Smooth muscle cell (in vitro differentiated cells): ENCODE measurements at regions not wholly inside any gene's neighbourhood (a gene's known extent, or its start where the extent isn't known, plus 50 kb on each side); places are given as distances from the start of the nearest gene placed in this dataset.

Experiments
- DNase-seq: peaks from one replicate; lab custom pipeline; 2025; ENCODE audit not compliant: unreplicated experiment; lab: John Stamatoyannopoulos, UW
- H2AFZ ChIP-seq: fragments of 200-600 bp; sonication (generic); 2 replicates; pipeline ENCODE4 v1.6.0; 2016; ENCODE audit warnings: antibody characterized with exemption, low read depth, mild to moderate bottlenecking
- H3F3A ChIP-seq: fragments of 200-600 bp; sonication (generic); 2 replicates; pipeline ENCODE4 v1.6.0; 2017; ENCODE audit warnings: antibody characterized with exemption, low read depth
- H3K27ac ChIP-seq: fragments of 200-600 bp; sonication (generic); 2 replicates; pipeline ENCODE4 v1.5.1; 2016; ENCODE audit warnings: low read depth, mild to moderate bottlenecking
- H3K27me3 ChIP-seq: fragments of 200-600 bp; sonication (generic); 2 replicates; pipeline ENCODE4 v1.6.1; 2016; ENCODE audit warnings: low read depth, mild to moderate bottlenecking
- H3K36me3 ChIP-seq: fragments of 200-600 bp; sonication (generic); 2 replicates; pipeline ENCODE4 v1.5.1; 2016; ENCODE audit warnings: low read depth
- H3K4me1 ChIP-seq: fragments of 200-600 bp; sonication (generic); 2 replicates; pipeline ENCODE4 v1.5.1; 2016; ENCODE audit warnings: low read depth
- H3K4me2 ChIP-seq: fragments of 200-600 bp; sonication (generic); 2 replicates; pipeline ENCODE4 v1.6.0; 2016; ENCODE audit warnings: mild to moderate bottlenecking
- H3K4me3 ChIP-seq: fragments of 200-600 bp; sonication (generic); 2 replicates; pipeline ENCODE4 v1.5.1; 2016; ENCODE audit warnings: mild to moderate bottlenecking
- H3K79me2 ChIP-seq: fragments of 200-600 bp; sonication (generic); 2 replicates; pipeline ENCODE4 v1.6.0; 2016; ENCODE audit warnings: low read depth, mild to moderate bottlenecking
- H3K9ac ChIP-seq: fragments of 200-600 bp; sonication (generic); 2 replicates; pipeline ENCODE4 v1.6.0; 2016; ENCODE audit warnings: low read depth
- H3K9me3 ChIP-seq: fragments of 200-600 bp; sonication (generic); replicated peaks from 2 replicates; pipeline ENCODE4 v1.5.1; 2016; ENCODE audit warnings: low read depth
- H4K20me1 ChIP-seq: fragments of 200-600 bp; sonication (generic); 2 replicates; pipeline ENCODE4 v1.6.0; 2016; ENCODE audit warnings: low read depth
- WGBS: methylation state at CpG from one replicate; pipeline ENCODE4 v1.1.7; 2016; ENCODE audit warnings: low lambda C conversion rate; 5-methylcytosine and 5-hydroxymethylcytosine counted together
- TF ChIP-seq, protein P1 (sequence below): fragments of 200-600 bp; sonication (generic); IDR thresholded peaks from 2 replicates; pipeline ENCODE4 v1.5.1; 2017; ENCODE audit warnings: borderline replicate concordance, mild to moderate bottlenecking, antibody characterized with exemption; ENCODE audit not compliant: insufficient read depth, poor library complexity, severe bottlenecking

DNA sequence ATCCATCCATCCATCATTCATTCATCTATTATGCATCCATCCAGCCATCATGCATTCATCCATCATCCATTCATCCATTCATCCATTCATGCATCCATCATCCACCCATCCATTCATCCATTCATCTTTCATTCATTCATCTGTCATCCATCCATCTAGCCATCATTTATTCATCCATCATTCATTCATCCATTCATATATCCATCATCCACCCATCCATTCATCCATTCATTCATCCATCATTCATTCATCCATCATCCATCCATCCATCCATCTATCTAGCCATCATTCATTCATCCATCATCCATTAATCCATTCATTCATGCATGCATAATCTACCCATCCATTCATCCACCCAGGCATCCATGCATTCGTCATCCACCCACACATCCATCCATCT is 1450.3 kb downstream of the TBC1D22A start:
- Histone ChIP-seq H3K9me3 (no peaks in the 10 kb centered on the region), H3K4me3 (no peak overlapping the region)

DNA sequence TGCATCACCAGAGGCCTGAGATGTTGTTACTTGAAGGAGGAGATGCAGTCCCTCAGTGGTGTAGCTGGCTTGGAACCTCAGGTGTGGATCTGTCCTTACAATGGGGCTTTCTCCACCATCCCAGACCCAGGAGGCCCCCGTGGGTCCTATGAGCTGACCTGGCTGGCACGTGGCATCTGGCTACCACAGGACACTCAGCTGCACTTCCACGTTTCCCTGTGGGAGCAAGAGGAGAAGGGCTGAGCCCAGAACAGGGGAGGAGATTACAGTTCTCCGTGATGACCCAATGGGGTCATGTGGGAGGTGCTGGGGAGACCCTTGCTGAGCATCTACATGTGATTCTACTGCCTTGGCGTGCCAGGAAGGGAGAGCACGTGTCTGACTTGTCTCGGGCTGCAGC is 1448.4 kb downstream of the TBC1D22A start:
- Histone ChIP-seq H3K9me3 (no peaks in the 10 kb centered on the region), H3K9ac (no peak overlapping the region), H3K4me3 (no peak overlapping the region), H2AFZ (no peak overlapping the region), H3F3A (no peaks in the 10 kb centered on the region), H3K4me2 (no peak overlapping the region), H3K4me1 (no peaks in the 10 kb centered on the region), H4K20me1 (no peaks in the 10 kb centered on the region), H3K27ac (no peak overlapping the region), H3K79me2 (no peaks in the 10 kb centered on the region), H3K36me3 (no peaks in the 10 kb centered on the region), H3K27me3 (no peaks in the 10 kb centered on the region)
- no peak for DNase-seq
- TF ChIP-seq, protein P1, sequence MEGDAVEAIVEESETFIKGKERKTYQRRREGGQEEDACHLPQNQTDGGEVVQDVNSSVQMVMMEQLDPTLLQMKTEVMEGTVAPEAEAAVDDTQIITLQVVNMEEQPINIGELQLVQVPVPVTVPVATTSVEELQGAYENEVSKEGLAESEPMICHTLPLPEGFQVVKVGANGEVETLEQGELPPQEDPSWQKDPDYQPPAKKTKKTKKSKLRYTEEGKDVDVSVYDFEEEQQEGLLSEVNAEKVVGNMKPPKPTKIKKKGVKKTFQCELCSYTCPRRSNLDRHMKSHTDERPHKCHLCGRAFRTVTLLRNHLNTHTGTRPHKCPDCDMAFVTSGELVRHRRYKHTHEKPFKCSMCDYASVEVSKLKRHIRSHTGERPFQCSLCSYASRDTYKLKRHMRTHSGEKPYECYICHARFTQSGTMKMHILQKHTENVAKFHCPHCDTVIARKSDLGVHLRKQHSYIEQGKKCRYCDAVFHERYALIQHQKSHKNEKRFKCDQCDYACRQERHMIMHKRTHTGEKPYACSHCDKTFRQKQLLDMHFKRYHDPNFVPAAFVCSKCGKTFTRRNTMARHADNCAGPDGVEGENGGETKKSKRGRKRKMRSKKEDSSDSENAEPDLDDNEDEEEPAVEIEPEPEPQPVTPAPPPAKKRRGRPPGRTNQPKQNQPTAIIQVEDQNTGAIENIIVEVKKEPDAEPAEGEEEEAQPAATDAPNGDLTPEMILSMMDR = no peak
- 74% methylated on average over 7 of the region's 7 CpGs for WGBS

More for the DNA sequence above, 1450.3 kb downstream of the TBC1D22A start:
- Histone ChIP-seq H3F3A (no peaks in the 10 kb centered on the region), H3K79me2 (no peaks in the 10 kb centered on the region), H3K9ac (no peak overlapping the region), H3K4me2 (no peak overlapping the region), H2AFZ (no peak overlapping the region), H3K27me3 (no peaks in the 10 kb centered on the region), H4K20me1 (no peaks in the 10 kb centered on the region), H3K4me1 (no peaks in the 10 kb centered on the region), H3K27ac (no peak overlapping the region), H3K36me3 (no peaks in the 10 kb centered on the region)
- 86% methylated on average over 1 of the region's 1 CpG for WGBS
- DNase-seq = no peak
- TF ChIP-seq, protein P1 = no peak

DNA sequence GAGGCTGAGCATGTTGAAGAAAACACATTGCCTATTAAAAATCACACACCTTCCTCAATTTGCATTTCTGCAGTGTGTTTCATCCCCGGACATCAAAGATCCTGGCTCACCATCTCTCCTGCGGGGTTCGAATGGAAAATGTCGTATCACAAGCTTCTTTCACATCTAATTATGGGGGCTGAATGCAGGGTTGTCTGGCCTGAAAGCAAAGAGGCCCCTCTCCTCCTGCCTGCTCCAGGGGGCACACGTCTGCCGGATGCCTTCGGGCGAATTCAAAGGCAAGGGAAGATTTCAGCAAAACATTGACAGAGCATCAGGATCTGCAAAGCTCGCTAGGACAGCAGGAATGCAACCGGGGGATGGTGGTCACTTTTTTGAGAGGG is 1447.7 kb downstream of the TBC1D22A start:
- H3K9me3 ChIP-seq = no peaks in the 10 kb centered on the region
- H3K4me2 ChIP-seq = no peak overlapping the region
- WGBS = 76% methylated on average over 10 of the region's 10 CpGs

More for the DNA sequence above, 1447.7 kb downstream of the TBC1D22A start:
- H3K4me1 ChIP-seq = no peaks in the 10 kb centered on the region
- DNase-seq = no peak
- no peak overlapping the region for H3K27ac ChIP-seq
- no peaks in the 10 kb centered on the region for H3K79me2 ChIP-seq
- TF ChIP-seq, protein P1 = no peak
- no peaks in the 10 kb centered on the region for H3K36me3 ChIP-seq
- no peak overlapping the region for H3K4me3 ChIP-seq
- no peaks in the 10 kb centered on the region for H3K27me3 ChIP-seq
- no peaks in the 10 kb centered on the region for H4K20me1 ChIP-seq
- no peaks in the 10 kb centered on the region for H3F3A ChIP-seq
- H2AFZ ChIP-seq = no peak overlapping the region
- H3K9ac ChIP-seq = no peak overlapping the region
